Stomach (tissue), 4 donors: ENCODE measurements at regions not wholly inside any gene's neighbourhood (a gene's known extent, or its start where the extent isn't known, plus 50 kb on each side); places are given as distances from the start of the nearest gene placed in this dataset.

Source experiments
- EP300 ChIP-seq: sonication (generic); formaldehyde crosslinking; IDR thresholded peaks from one replicate; pipeline ENCODE4 v1.6.1; 2017; ENCODE audit warnings: antibody characterized with exemption
- POLR2A ChIP-seq, 4 donors: fragments of 450-650 bp; IDR thresholded peaks; one replicate each; pipeline ENCODE4 v1.6.1; 2016; ENCODE audit warnings: antibody characterized with exemption in 4 of 4, control low read depth in 2 of 4, mild to moderate bottlenecking in 1 of 4, moderate library complexity in 1 of 4

DNA sequence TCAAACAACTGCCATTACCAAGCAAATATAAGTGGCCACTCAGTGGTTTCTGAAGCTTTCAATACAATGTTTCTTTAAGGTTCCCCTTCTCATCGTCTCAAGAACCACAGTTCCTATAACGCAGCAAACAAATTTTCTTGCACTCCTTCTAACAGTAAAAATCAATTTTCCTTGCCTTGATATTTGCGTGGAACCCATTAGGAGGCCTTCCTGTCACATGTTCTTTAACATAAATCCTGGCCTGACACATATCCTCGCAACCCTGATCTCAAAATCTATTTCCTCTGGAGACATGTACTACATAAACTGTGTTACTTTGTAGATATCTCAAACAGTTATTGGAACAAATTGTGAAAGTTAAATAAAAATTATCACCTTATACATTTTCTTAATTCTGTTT lies 65.9 kb upstream of the MANEA start:
- TF ChIP-seq EP300 (no peak), POLR2A (IDR thresholded peaks at IDR 0.05) (no peak)
